Large intestine (tissue), 3 donors: ENCODE measurements at regions not wholly inside any gene's neighbourhood (a gene's known extent, or its start where the extent isn't known, plus 50 kb on each side); places are given as distances from the start of the nearest gene placed in this dataset.

Experiments
- DNase-seq, 2 donors: peaks; one replicate each; pipeline versions ENCODE4 v3.0.0 to v3.0.0-alpha.2; 2013
- H3K27ac ChIP-seq: one replicate; pipeline ENCODE4 v1.5.1; 2013; ENCODE audit warnings: low read length
- H3K27me3 ChIP-seq: 2 replicates; pipeline ENCODE4 v1.6.1; 2013; ENCODE audit warnings: low read length; ENCODE audit not compliant: control insufficient read depth, insufficient read depth
- H3K36me3 ChIP-seq: 2 replicates; pipeline ENCODE4 v1.6.1; 2013; ENCODE audit warnings: low read length; ENCODE audit not compliant: control insufficient read depth, insufficient read depth
- H3K4me1 ChIP-seq: one replicate; pipeline ENCODE4 v1.6.1; 2013; ENCODE audit warnings: low read length; ENCODE audit not compliant: control insufficient read depth, insufficient read depth
- H3K4me3 ChIP-seq: one replicate; pipeline ENCODE4 v1.5.1; 2013; ENCODE audit warnings: low read length
- H3K9me3 ChIP-seq: one replicate; pipeline ENCODE4 v1.6.1; 2013; ENCODE audit warnings: mild to moderate bottlenecking, low read depth, low read length, moderate library complexity; ENCODE audit not compliant: control insufficient read depth
- WGBS: methylation state at CpG from one replicate; pipeline ENCODE4 v1.1.5; 2013; ENCODE audit warnings: low lambda C conversion rate; ENCODE audit not compliant: insufficient coverage; 5-methylcytosine and 5-hydroxymethylcytosine counted together

GRCh38 chr14:49946320-49947141 is 53.6 kb downstream of the ARF6 start:
- 92% methylated on average over 2 of the region's 10 CpGs for WGBS
- DNase-seq: peak; percentile 69 to 77
- Histone ChIP-seq H3K4me3 (no peak overlapping the region), H3K36me3 (no peaks in the 10 kb centered on the region), H3K27ac (peak overlapping the region; percentile 52), H3K27me3 (no peaks in the 10 kb centered on the region), H3K9me3 (peaks cover 3% of the 10 kb centered on the region), H3K4me1 (peaks cover 47% of the 10 kb centered on the region)

GRCh38 chr14:49947506-49947905 is 54.6 kb downstream of the ARF6 start:
- Histone ChIP-seq H3K4me3 (no peak overlapping the region), H3K9me3 (peaks cover 2% of the 10 kb centered on the region), H3K27ac (no peak overlapping the region), H3K4me1 (peaks cover 51% of the 10 kb centered on the region), H3K27me3 (no peaks in the 10 kb centered on the region), H3K36me3 (no peaks in the 10 kb centered on the region)
- WGBS: no CpG with 5 or more reads among the region's 3 CpGs
- no peak for DNase-seq

GRCh38 chr14:49950275-49951228 is 57.7 kb downstream of the ARF6 start:
- Histone ChIP-seq H3K4me1 (peaks cover 32% of the 10 kb centered on the region), H3K4me3 (no peak overlapping the region), H3K27ac (peak overlapping the region; percentile 75), H3K9me3 (no peaks in the 10 kb centered on the region), H3K36me3 (no peaks in the 10 kb centered on the region), H3K27me3 (no peaks in the 10 kb centered on the region)
- 38% methylated on average over 2 of the region's 4 CpGs for WGBS
- peak; percentile 57 to 66 for DNase-seq

- Histone ChIP-seq H3K27me3 (no peaks in the 10 kb centered on the region), H3K36me3 (no peaks in the 10 kb centered on the region), H3K4me3 (no peak overlapping the region), H3K4me1 (peaks cover 27% of the 10 kb centered on the region), H3K27ac (peak overlapping the region; percentile 75), H3K9me3 (no peaks in the 10 kb centered on the region)
- WGBS: no CpG with 5 or more reads among the region's 1 CpG
- DNase-seq: peak in 1 of 2 donors; percentile 54
Measured at GRCh38 chr14:49951229-49951607, 58.3 kb downstream of the ARF6 start.

GRCh38 chr14:49951691-49952345 is 58.9 kb downstream of the ARF6 start:
- no peak for DNase-seq
- WGBS: no CpG with 5 or more reads among the region's 3 CpGs
- Histone ChIP-seq H3K4me3 (no peak overlapping the region), H3K36me3 (no peaks in the 10 kb centered on the region), H3K27ac (peak overlapping the region; percentile 75), H3K9me3 (no peaks in the 10 kb centered on the region), H3K27me3 (no peaks in the 10 kb centered on the region), H3K4me1 (peaks cover 21% of the 10 kb centered on the region)

- Histone ChIP-seq H3K36me3 (no peaks in the 10 kb centered on the region), H3K4me3 (no peak overlapping the region), H3K27me3 (no peaks in the 10 kb centered on the region), H3K4me1 (peaks cover 19% of the 10 kb centered on the region), H3K27ac (no peak overlapping the region), H3K9me3 (no peaks in the 10 kb centered on the region)
- DNase-seq: no peak
Measured at GRCh38 chr14:49953196-49953595, 60.3 kb downstream of the ARF6 start.

GRCh38 chr14:49954171-49954631 is 61.3 kb downstream of the ARF6 start:
- no peak overlapping the region for H3K27ac ChIP-seq
- peaks cover 19% of the 10 kb centered on the region for H3K4me1 ChIP-seq
- no CpG with 5 or more reads among the region's 2 CpGs for WGBS

GRCh38 chr14:49955024-49955423 is 62.1 kb downstream of the ARF6 start:
- H3K4me3 ChIP-seq: no peak overlapping the region
- H3K4me1 ChIP-seq: peaks cover 22% of the 10 kb centered on the region
- H3K27ac ChIP-seq: no peak overlapping the region
- no peaks in the 10 kb centered on the region for H3K9me3 ChIP-seq
- no peaks in the 10 kb centered on the region for H3K27me3 ChIP-seq
- no peaks in the 10 kb centered on the region for H3K36me3 ChIP-seq
- DNase-seq: no peak

More at GRCh38 chr14:49954171-49954631, 61.3 kb downstream of the ARF6 start:
- no peaks in the 10 kb centered on the region for H3K9me3 ChIP-seq
- H3K27me3 ChIP-seq: no peaks in the 10 kb centered on the region
- no peaks in the 10 kb centered on the region for H3K36me3 ChIP-seq
- no peak for DNase-seq
- H3K4me3 ChIP-seq: no peak overlapping the region

- no peaks in the 10 kb centered on the region for H3K9me3 ChIP-seq
- no peaks in the 10 kb centered on the region for H3K36me3 ChIP-seq
- no CpG with 5 or more reads among the region's 7 CpGs for WGBS
- H3K4me1 ChIP-seq: peaks cover 10% of the 10 kb centered on the region
- no peak overlapping the region for H3K27ac ChIP-seq
- no peak for DNase-seq
- H3K4me3 ChIP-seq: no peak overlapping the region
- no peaks in the 10 kb centered on the region for H3K27me3 ChIP-seq
Measured at GRCh38 chr14:49957089-49957852, 64.4 kb downstream of the ARF6 start.
